WTC11 (cell line): ENCODE measurements at regions not wholly inside any gene's neighbourhood (a gene's known extent, or its start where the extent isn't known, plus 50 kb on each side); places are given as distances from the start of the nearest gene placed in this dataset.
A peak's percentile ranks its signal among the peaks of the same experiment; 100 is the strongest.

Experiments
- ATAC-seq: fragments of 200-7000 bp; cut with Tn5 transposase; 2 replicates; pipeline ENCODE4 v1.10.0; 2021; ENCODE audit warnings: mild to moderate bottlenecking, moderate library complexity
- CTCF ChIA-PET: fragments of 300-600 bp; sonication (Branson Sonifier 250); formaldehyde crosslinking; loops from one replicate; lab custom pipeline; 2021; ENCODE audit warnings: antibody characterized with exemption; lab: Charles Lee
- POLR2A ChIA-PET: fragments of 350-600 bp; sonication (Branson Sonifier 250); formaldehyde crosslinking; loops from one replicate; lab custom pipeline; 2021; ENCODE audit warnings: antibody characterized with exemption; lab: Charles Lee
- DNase-seq: peaks from one replicate; pipeline ENCODE4 v3.0.0; 2021; ENCODE audit warnings: low spot score
- H3K27ac Mint-ChIP-seq: 2 replicates; pipeline ENCODE4 v1.8.0; 2021; ENCODE audit warnings: mixed read lengths
- H3K27me3 Mint-ChIP-seq: 2 replicates; pipeline ENCODE4 v1.8.0; 2021; ENCODE audit warnings: low read depth, mild to moderate bottlenecking, moderate library complexity, mixed read lengths
- H3K36me3 Mint-ChIP-seq: 2 replicates; pipeline ENCODE4 v1.8.0; 2021; ENCODE audit warnings: mixed read lengths
- H3K4me1 Mint-ChIP-seq: 2 replicates; pipeline ENCODE4 v1.8.0; 2022; ENCODE audit warnings: mixed read lengths
- H3K4me3 Mint-ChIP-seq: 2 replicates; pipeline ENCODE4 v1.8.0; 2021; ENCODE audit warnings: mild to moderate bottlenecking, moderate library complexity, mixed read lengths
- H3K9me3 Mint-ChIP-seq: 2 replicates; pipeline ENCODE4 v1.8.0; 2021; ENCODE audit warnings: mixed read lengths
- AR ChIP-seq: fragments of 250-450 bp; sonication (Bioruptor Pico); IDR thresholded peaks from 2 replicates; pipeline ENCODE4 v1.9.0; 2021; ENCODE audit warnings: mild to moderate bottlenecking
- CDX4 ChIP-seq: fragments of 250-450 bp; sonication (Bioruptor Pico); IDR thresholded peaks from 2 replicates; pipeline ENCODE4 v1.9.0; 2021; ENCODE audit warnings: moderate library complexity, mild to moderate bottlenecking, inconsistent platforms, borderline replicate concordance
- E2F5 ChIP-seq: sonication (generic); formaldehyde crosslinking; IDR thresholded peaks from 2 replicates; pipeline ENCODE4 v1.8.1; 2022; ENCODE audit warnings: mild to moderate bottlenecking, moderate library complexity, missing genetic modification reagents
- EMX1 ChIP-seq: fragments of 250-450 bp; sonication (Bioruptor Pico); IDR thresholded peaks from 2 replicates; pipeline ENCODE4 v1.8.0; 2021; ENCODE audit warnings: mild to moderate bottlenecking
- ESRRA ChIP-seq: sonication (generic); formaldehyde crosslinking; IDR thresholded peaks from 2 replicates; pipeline ENCODE4 v1.8.1; 2022; ENCODE audit warnings: mild to moderate bottlenecking, missing genetic modification reagents, borderline replicate concordance
- ETV6 ChIP-seq: sonication (generic); formaldehyde crosslinking; IDR thresholded peaks from 2 replicates; pipeline ENCODE4 v1.8.1; 2022; ENCODE audit warnings: mild to moderate bottlenecking, missing genetic modification reagents
- FOXP1 ChIP-seq: sonication (generic); formaldehyde crosslinking; IDR thresholded peaks from 2 replicates; pipeline ENCODE4 v1.8.0; 2022; ENCODE audit warnings: missing genetic modification reagents, mild to moderate bottlenecking, moderate library complexity, borderline replicate concordance
- HMGA2 ChIP-seq: fragments of 250-450 bp; sonication (Bioruptor Pico); IDR thresholded peaks from 2 replicates; pipeline ENCODE4 v1.4.0; 2021; ENCODE audit warnings: mild to moderate bottlenecking, moderate library complexity
- MLX ChIP-seq: sonication (generic); formaldehyde crosslinking; IDR thresholded peaks from 2 replicates; pipeline ENCODE4 v1.8.1; 2023; ENCODE audit warnings: mild to moderate bottlenecking, missing genetic modification reagents, moderate library complexity
- NFE2L1 ChIP-seq: sonication (generic); formaldehyde crosslinking; IDR thresholded peaks from 2 replicates; pipeline ENCODE4 v1.8.1; 2023; ENCODE audit warnings: missing genetic modification reagents
- PRDM15 ChIP-seq: sonication (generic); formaldehyde crosslinking; IDR thresholded peaks from 2 replicates; pipeline ENCODE4 v1.8.0; 2022; ENCODE audit warnings: missing genetic modification reagents
- SP1 ChIP-seq: sonication (generic); formaldehyde crosslinking; conservative IDR thresholded peaks from 2 replicates; pipeline ENCODE4 v1.8.1; 2022; ENCODE audit warnings: missing genetic modification reagents
- STAT6 ChIP-seq: sonication (generic); formaldehyde crosslinking; conservative IDR thresholded peaks from 2 replicates; pipeline ENCODE4 v1.8.1; 2023; ENCODE audit warnings: mild to moderate bottlenecking, low read depth, missing genetic modification reagents, moderate library complexity
- ZNF121 ChIP-seq: sonication (generic); formaldehyde crosslinking; IDR thresholded peaks from 2 replicates; pipeline ENCODE4 v1.8.0; 2023; ENCODE audit warnings: missing genetic modification reagents
- ZNF317 ChIP-seq: sonication (generic); formaldehyde crosslinking; IDR thresholded peaks from 2 replicates; pipeline ENCODE4 v1.8.1; 2023; ENCODE audit warnings: low read depth, mild to moderate bottlenecking, moderate library complexity, missing genetic modification reagents, borderline replicate concordance
- ZNF396 ChIP-seq: fragments of 250-450 bp; sonication (Bioruptor Pico); IDR thresholded peaks from 2 replicates; pipeline ENCODE4 v1.8.0; 2021; ENCODE audit warnings: mild to moderate bottlenecking, moderate library complexity, borderline replicate concordance
- ZNF532 ChIP-seq: fragments of 250-450 bp; sonication (Bioruptor Pico); IDR thresholded peaks from 2 replicates; pipeline ENCODE4 v1.9.0; 2021; ENCODE audit warnings: mild to moderate bottlenecking, borderline replicate concordance
- ZNF671 ChIP-seq: fragments of 250-450 bp; sonication (Bioruptor Pico); IDR thresholded peaks from 2 replicates; pipeline ENCODE4 v1.8.0; 2021; ENCODE audit warnings: mild to moderate bottlenecking

- no peaks in the 10 kb centered on the region for H3K36me3 Mint-ChIP-seq
- no peak overlapping the region for H3K27ac Mint-ChIP-seq
- DNase-seq: no peak
- peaks cover 12% of the 10 kb centered on the region for H3K27me3 Mint-ChIP-seq
- no peak for TF ChIP-seq HMGA2 (CRISPR knock-in tag)
- no peak for TF ChIP-seq PRDM15 (CRISPR knock-in tag)
- no peak for TF ChIP-seq ZNF532 (CRISPR knock-in tag)
- no peak for TF ChIP-seq CDX4 (CRISPR knock-in tag)
- no peak for TF ChIP-seq ZNF396
- TF ChIP-seq ESRRA (CRISPR knock-in tag): no peak
- TF ChIP-seq E2F5 (CRISPR knock-in tag): no peak
- no peak for TF ChIP-seq NFE2L1 (CRISPR knock-in tag)
- no peak for TF ChIP-seq MLX
- TF ChIP-seq ZNF671 (CRISPR knock-in tag): no peak
- TF ChIP-seq ZNF121 (CRISPR knock-in tag): no peak
- TF ChIP-seq ZNF317 (CRISPR knock-in tag): no peak
- no peaks in the 10 kb centered on the region for H3K9me3 Mint-ChIP-seq
- ChIA-PET POLR2A (no interaction called here), CTCF (no interaction called here)
- peaks cover 9% of the 10 kb centered on the region for H3K4me1 Mint-ChIP-seq
- ATAC-seq: no peak
- no peak overlapping the region for H3K4me3 Mint-ChIP-seq
Measured at GRCh38 chr6:27577922-27578321, 105.0 kb upstream of the ZNF184 start.

- CTCF ChIA-PET: no interaction called here
- POLR2A ChIA-PET: no interaction called here
- Mint-ChIP-seq H3K4me3 (peak overlapping the region; percentile 61), H3K9me3 (no peaks in the 10 kb centered on the region)
- no peak for DNase-seq
- no peak for TF ChIP-seq STAT6 (CRISPR knock-in tag)
- TF ChIP-seq SP1 (CRISPR knock-in tag): 0 out of 2 replicates have a peak, but pooled peaks have one; percentile 25
- no peak for TF ChIP-seq FOXP1
- TF ChIP-seq ETV6 (CRISPR knock-in tag): 0 out of 2 replicates have a peak, but pooled peaks have one; percentile 57
- TF ChIP-seq AR (CRISPR knock-in tag): no peak
- peak; percentile 40; the same call in 1 of the 2 replicates for TF ChIP-seq EMX1 (CRISPR knock-in tag)
- TF ChIP-seq, all 79 proteins: peak for 3
- Mint-ChIP-seq H3K27me3 (peaks cover 13% of the 10 kb centered on the region; the same call in 1 of the 2 replicates), H3K27ac (no peak overlapping the region), H3K4me1 (peaks cover 7% of the 10 kb centered on the region), H3K36me3 (no peaks in the 10 kb centered on the region)
- peak; percentile 88 for ATAC-seq
Measured at GRCh38 chr6:27575594-27576361, 102.9 kb upstream of the ZNF184 start.
